Choroid plexus epithelial cell (primary cell): ENCODE measurements at regions not wholly inside any gene's neighbourhood (a gene's known extent, or its start where the extent isn't known, plus 50 kb on each side); places are given as distances from the start of the nearest gene placed in this dataset.

Source experiments
- DNase-seq: peaks from one replicate; pipeline ENCODE4 v3.0.0-alpha.2; 2010; ENCODE audit warnings: low read depth
- H3K4me3 ChIP-seq: 2 replicates; pipeline ENCODE4 v1.5.1; 2011; ENCODE audit warnings: low read depth, mild to moderate bottlenecking, control low read depth, low read length, moderate library complexity
- TF ChIP-seq, protein P1 (sequence below): conservative IDR thresholded peaks from 2 replicates; pipeline ENCODE4 v1.5.1; 2011; ENCODE audit warnings: low read depth, mild to moderate bottlenecking, control low read depth, inconsistent platforms, low read length, moderate library complexity

DNA sequence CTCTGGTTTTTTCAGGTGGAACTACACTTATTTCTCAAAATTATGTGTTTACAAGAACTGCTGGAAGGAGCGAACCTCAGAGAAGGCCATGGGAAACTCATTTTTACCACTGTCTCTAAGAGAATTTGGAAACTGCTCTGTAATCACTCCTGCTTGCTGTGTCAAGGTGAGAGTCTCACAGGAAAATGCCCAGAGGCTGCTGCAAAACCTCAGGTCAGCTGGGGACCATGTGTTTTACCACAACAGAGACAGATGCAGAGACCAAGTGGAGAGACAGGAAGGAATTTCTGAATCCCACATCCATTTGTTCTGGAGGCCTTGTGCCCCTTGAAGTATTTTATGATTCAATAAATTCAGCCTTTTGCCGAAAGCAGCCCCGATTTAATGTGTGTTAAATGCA, 743.8 kb upstream of the SLC10A2 start:
- TF ChIP-seq, protein P1, sequence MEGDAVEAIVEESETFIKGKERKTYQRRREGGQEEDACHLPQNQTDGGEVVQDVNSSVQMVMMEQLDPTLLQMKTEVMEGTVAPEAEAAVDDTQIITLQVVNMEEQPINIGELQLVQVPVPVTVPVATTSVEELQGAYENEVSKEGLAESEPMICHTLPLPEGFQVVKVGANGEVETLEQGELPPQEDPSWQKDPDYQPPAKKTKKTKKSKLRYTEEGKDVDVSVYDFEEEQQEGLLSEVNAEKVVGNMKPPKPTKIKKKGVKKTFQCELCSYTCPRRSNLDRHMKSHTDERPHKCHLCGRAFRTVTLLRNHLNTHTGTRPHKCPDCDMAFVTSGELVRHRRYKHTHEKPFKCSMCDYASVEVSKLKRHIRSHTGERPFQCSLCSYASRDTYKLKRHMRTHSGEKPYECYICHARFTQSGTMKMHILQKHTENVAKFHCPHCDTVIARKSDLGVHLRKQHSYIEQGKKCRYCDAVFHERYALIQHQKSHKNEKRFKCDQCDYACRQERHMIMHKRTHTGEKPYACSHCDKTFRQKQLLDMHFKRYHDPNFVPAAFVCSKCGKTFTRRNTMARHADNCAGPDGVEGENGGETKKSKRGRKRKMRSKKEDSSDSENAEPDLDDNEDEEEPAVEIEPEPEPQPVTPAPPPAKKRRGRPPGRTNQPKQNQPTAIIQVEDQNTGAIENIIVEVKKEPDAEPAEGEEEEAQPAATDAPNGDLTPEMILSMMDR: no peak
- H3K4me3 ChIP-seq: no peak overlapping the region
- no peak for DNase-seq

DNA sequence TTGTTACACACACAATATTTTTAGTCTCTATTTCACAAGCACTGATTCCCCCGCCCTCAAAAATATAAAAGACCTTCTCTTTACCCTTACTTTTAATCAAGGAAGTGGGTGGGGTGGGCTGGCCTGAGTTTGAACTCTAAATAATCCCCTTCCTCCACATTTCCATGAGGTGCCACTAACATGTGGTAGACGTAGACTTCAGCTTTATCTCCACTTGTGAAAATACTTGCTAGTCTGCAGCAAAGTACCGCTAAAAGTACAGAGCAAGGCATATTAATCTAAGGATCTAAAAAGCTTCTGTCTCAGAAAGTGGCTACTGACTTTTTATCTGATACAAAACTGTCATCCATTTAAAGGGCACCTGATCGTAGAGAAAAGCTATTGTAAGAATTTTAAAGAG, 739.6 kb upstream of the SLC10A2 start:
- no peak overlapping the region for H3K4me3 ChIP-seq
- TF ChIP-seq, protein P1: no peak
- no peak for DNase-seq

DNA sequence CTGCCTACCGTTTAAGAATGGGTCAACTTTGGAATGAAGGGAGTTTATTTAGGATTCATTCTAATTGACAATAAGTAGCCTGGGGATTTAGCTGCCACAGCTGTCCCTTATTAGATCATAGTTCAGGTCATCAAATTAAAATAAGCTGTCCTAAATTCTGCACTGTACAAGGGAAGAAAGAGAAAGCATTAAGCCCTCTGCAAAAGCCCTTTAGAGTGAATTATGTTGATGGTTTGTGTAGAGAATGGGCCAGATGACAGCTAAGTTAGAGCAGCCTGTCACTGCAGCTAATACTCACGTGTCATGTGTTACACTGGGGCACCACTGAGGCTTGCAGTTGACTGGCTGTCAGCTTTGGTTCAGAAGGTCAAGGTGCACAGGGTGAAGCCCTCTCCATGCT, 737.1 kb upstream of the SLC10A2 start:
- no peak overlapping the region for H3K4me3 ChIP-seq
- TF ChIP-seq, protein P1: no peak
- DNase-seq: no peak

DNA sequence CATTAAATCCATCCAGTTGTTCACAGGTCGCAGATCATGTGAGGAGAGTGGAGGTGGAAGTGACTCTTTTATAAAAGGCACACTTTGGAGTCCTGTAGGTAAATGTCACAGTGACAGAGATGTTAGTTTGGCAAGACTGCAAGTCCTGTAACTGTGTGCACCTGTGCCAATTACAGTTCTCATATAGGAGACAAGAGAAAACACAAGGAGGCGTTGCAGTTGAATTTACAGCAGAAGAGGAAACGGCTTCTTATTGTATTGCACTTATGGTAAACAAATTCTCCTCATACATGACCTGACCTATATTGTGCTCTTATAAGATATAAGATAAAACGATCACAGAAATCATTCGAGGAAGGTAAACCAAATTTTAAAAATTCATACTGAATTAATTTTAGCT, 732.8 kb upstream of the SLC10A2 start:
- peak; percentile 2 for DNase-seq
- TF ChIP-seq, protein P1: no peak
- no peak overlapping the region for H3K4me3 ChIP-seq

DNA sequence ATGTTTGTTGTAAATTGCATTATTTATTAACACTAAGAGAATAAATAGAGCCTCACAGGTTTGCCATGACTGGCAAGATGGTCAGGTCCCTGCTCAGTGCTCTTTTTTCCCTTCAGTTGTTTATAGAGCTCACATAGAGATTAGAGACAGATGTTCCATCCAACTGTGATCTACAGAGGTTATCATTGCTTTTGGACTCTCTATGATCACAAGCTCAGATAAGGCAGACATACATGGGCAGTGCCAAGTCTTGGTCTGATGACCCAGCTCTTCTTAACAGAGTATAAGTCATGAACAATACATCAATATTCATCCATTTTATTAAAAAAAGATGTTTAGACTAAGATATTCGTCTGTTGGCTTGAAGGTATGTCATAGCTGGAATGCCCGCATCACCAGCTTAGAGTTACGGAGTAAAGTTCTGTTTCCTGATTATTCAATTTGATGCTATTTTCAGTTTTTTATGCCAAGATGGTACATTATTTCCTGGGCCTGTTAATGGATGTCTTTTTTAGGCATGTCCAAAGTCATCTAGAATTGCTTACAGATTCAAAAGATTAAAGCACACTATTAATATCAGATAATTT, 729.8 kb upstream of the SLC10A2 start:
- DNase-seq: no peak
- TF ChIP-seq, protein P1: no peak
- no peak overlapping the region for H3K4me3 ChIP-seq

DNA sequence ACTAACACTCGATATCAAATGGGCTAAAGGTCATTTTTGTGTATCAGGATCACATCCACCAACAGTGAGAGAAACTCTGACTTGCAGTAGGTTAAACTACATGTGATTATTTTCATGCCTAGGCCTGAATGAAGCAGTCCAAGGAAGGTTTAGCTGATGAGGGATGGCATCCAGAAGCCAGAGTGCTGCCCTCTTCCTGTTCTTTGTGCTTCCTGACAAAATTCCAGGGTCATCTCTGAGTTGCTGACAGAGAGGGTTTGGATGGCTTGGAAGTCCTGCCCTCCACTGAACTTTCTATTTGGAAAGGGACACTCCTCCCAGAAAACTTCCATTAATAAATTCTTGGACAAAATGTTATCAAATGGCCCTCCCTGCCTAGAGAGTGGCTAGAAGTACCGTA, 728.3 kb upstream of the SLC10A2 start:
- no peak for DNase-seq
- TF ChIP-seq, protein P1: no peak
- H3K4me3 ChIP-seq: no peak overlapping the region

DNA sequence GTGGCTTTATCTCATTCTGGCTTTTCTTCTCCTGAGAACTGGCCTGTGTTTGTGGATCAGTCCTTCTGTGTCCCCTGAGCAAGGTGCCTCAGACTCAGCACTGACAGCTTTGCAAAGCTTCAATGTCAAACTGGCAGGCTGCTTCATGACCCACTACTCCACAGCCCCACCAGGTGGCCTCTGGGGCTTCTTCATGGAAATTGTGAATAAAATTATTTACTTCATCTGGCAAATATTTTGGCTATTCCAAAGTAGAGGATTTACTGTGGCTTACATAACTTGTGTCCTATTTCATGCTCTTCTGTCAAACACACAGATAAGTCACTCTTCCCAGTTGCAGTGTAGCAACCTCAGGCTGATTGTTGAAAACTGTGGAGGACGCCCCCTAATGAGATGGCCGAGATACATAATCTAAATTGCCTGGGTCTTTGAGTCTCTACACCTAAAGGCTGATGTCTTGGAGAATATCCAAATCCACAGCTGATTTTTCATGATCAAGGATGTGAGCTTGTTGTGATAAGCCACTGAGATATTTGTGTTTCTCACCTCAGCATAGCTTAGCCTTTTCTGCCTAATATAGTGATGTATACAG, 721.9 kb upstream of the SLC10A2 start:
- H3K4me3 ChIP-seq: no peak overlapping the region
- DNase-seq: peak; percentile 35
- TF ChIP-seq, protein P1: peak; percentile 60
